ENCODE measurements at regions not wholly inside any gene's neighbourhood (a gene's known extent, or its start where the extent isn't known, plus 50 kb on each side); places are given as distances from the start of the nearest gene placed in this dataset.
"Not testable (repeated sequence)": the region's sequence is repeated elsewhere in the genome, so short reads cannot be mapped to it uniquely, and the experiment has no call there.

- DNase-seq, result no peak
These were observed 689.9 kb upstream of the SEMA6D start for GRCh38 chr15:47027322-47027946.

GRCh38 chr15:47035475-47036406 is 681.6 kb upstream of the SEMA6D start:
- DNase-seq, result no peak

GRCh38 chr15:47037003-47037402 is 680.3 kb upstream of the SEMA6D start:
- DNase-seq, result no peak

- DNase-seq, result no peak
These were observed 678.1 kb upstream of the SEMA6D start for GRCh38 chr15:47039225-47039624.

- no peak for DNase-seq
These were observed 676.0 kb upstream of the SEMA6D start for GRCh38 chr15:47041301-47041700.

GRCh38 chr15:47047981-47048380 is 669.3 kb upstream of the SEMA6D start:
- not testable (repeated sequence) for DNase-seq

- no peak for DNase-seq
These were observed 650.9 kb upstream of the SEMA6D start for GRCh38 chr15:47066392-47066791.

- not testable (repeated sequence) for DNase-seq
These were observed 639.5 kb upstream of the SEMA6D start for GRCh38 chr15:47077846-47078245.

GRCh38 chr15:47095833-47096232 is 621.5 kb upstream of the SEMA6D start:
- no peak for DNase-seq

GRCh38 chr15:47098526-47098925 is 618.8 kb upstream of the SEMA6D start:
- not testable (repeated sequence) for DNase-seq

- not testable (repeated sequence) for DNase-seq
These were observed 617.5 kb upstream of the SEMA6D start for GRCh38 chr15:47099801-47100200.

GRCh38 chr15:47108800-47109199 is 608.5 kb upstream of the SEMA6D start:
- not testable (repeated sequence) for DNase-seq

- no peak for DNase-seq
These were observed 600.6 kb upstream of the SEMA6D start for GRCh38 chr15:47116698-47117097.

GRCh38 chr15:47119349-47119748 is 598.0 kb upstream of the SEMA6D start:
- no peak for DNase-seq

GRCh38 chr15:47124430-47125102 is 592.7 kb upstream of the SEMA6D start:
- DNase-seq, result no peak

GRCh38 chr15:47129033-47129432 is 588.3 kb upstream of the SEMA6D start:
- no peak for DNase-seq

GRCh38 chr15:47131450-47131849 is 585.9 kb upstream of the SEMA6D start:
- not testable (repeated sequence) for DNase-seq

- DNase-seq, result peak; percentile 39
These were observed 582.0 kb upstream of the SEMA6D start for GRCh38 chr15:47135267-47135666.

GRCh38 chr15:47136236-47136635 is 581.1 kb upstream of the SEMA6D start:
- no peak for DNase-seq

- no peak for DNase-seq
These were observed 577.3 kb upstream of the SEMA6D start for GRCh38 chr15:47139965-47140364.

- no peak for DNase-seq
These were observed 559.5 kb upstream of the SEMA6D start for GRCh38 chr15:47157827-47158226.

- DNase-seq, result no peak
These were observed 558.7 kb upstream of the SEMA6D start for GRCh38 chr15:47158573-47158972.

GRCh38 chr15:47177177-47177576 is 540.1 kb upstream of the SEMA6D start:
- DNase-seq, result no peak

- no peak for DNase-seq
These were observed 537.3 kb upstream of the SEMA6D start for GRCh38 chr15:47179988-47180387.
